K562 (cell line): ENCODE measurements at regions not wholly inside any gene's neighbourhood (a gene's known extent, or its start where the extent isn't known, plus 50 kb on each side); places are given as distances from the start of the nearest gene placed in this dataset.

Source experiments
- ATAC-seq: fragments of 200-7000 bp; cut with Tn5 transposase; 3 replicates; pipeline ENCODE4 v1.9.1; 2020; ENCODE audit warnings: moderate library complexity
- BruUV-seq: library from RNA; stranded (reverse); fragments of 400-500 nt; replicated peaks from 2 replicates; lab custom pipeline; 2021; lab: Mats Ljungman, UMichigan
- CTCF ChIA-PET: fragments of 300-600 bp; formaldehyde crosslinking; extraction: SDS; loops from one replicate; lab custom pipeline; 2021; ENCODE audit warnings: low intra/inter-chr PET ratio; lab: Yijun Ruan, JAX
- POLR2A ChIA-PET: fragments of 300-600, 350-650 bp; sonication (Branson Sonifier 250); formaldehyde crosslinking; extraction: SDS; loops from one replicate; lab custom pipeline; 2021; ENCODE audit warnings: antibody characterized with exemption, inconsistent platforms; lab: Yijun Ruan, JAX
- DNase-seq, 4 experiments: peaks; one replicate each; pipeline versions ENCODE4 v3.0.0 to v3.0.0-alpha.2; 2011 to 2018; ENCODE audit warnings: low spot score in 3 of 4, mixed read lengths in 3 of 4; ENCODE audit errors: extremely low read depth in 1 of 4
- FAIRE-seq: peaks from 2 replicates; lab custom pipeline; 2011; peaks lifted over from hg19 to GRCh38; lab: Jason Lieb, UNC
- H2AFZ ChIP-seq: 2 replicates; pipeline ENCODE4 v1.6.0; 2011; ENCODE audit warnings: low read depth, low read length, control low read depth, inconsistent platforms
- H3K27ac ChIP-seq: fragments of 200-600 bp; 3 replicates; pipeline ENCODE4 v1.8.0; 2011; ENCODE audit warnings: low read depth, mild to moderate bottlenecking, control low read depth, inconsistent platforms, low read length, moderate library complexity, mixed read lengths; ENCODE audit errors: extremely low read depth
- H3K27me3 ChIP-seq, 2 experiments: fragments of 300-600 bp in 1 of 2; 2 replicates in 1 of 2; 3 replicates in 1 of 2; pipeline versions ENCODE4 v1.6.0 to v1.8.0; 2011; ENCODE audit warnings: inconsistent platforms in 2 of 2, low read length in 2 of 2, mild to moderate bottlenecking in 1 of 2, mixed read lengths in 1 of 2, moderate library complexity in 1 of 2; ENCODE audit not compliant: control insufficient read depth in 2 of 2, insufficient read depth in 2 of 2
- H3K36me3 ChIP-seq: fragments of 300-600 bp; 3 replicates; pipeline ENCODE4 v1.8.0; 2011; ENCODE audit warnings: mild to moderate bottlenecking, low read length, inconsistent platforms; ENCODE audit not compliant: control insufficient read depth, insufficient read depth
- H3K4me1 ChIP-seq, 2 experiments: fragments of 200-600 bp in 1 of 2; replicated peaks in 1 of 2; 2 replicates in 1 of 2; 3 replicates in 1 of 2; pipeline versions ENCODE4 v1.5.1 to v1.8.0; 2011; ENCODE audit warnings: inconsistent platforms in 2 of 2, low read length in 2 of 2, mild to moderate bottlenecking in 1 of 2, mixed read lengths in 1 of 2, moderate library complexity in 1 of 2; ENCODE audit not compliant: control insufficient read depth in 2 of 2, insufficient read depth in 2 of 2
- H3K4me2 ChIP-seq: 2 replicates; pipeline ENCODE4 v1.6.1; 2011; ENCODE audit warnings: low read length, control low read depth, inconsistent platforms, mixed read lengths; ENCODE audit not compliant: insufficient read depth
- H3K4me3 ChIP-seq: fragments of 200-600 bp; sonication (generic), shearing (Covaris generic); 2 replicates; pipeline ENCODE4 v1.5.1; 2016; ENCODE audit warnings: control low read depth, inconsistent platforms
- H3K79me2 ChIP-seq: fragments of 200-600 bp; 3 replicates; pipeline ENCODE4 v1.8.0; 2011; ENCODE audit warnings: low read length, inconsistent platforms; ENCODE audit not compliant: control insufficient read depth, insufficient read depth
- H3K9ac ChIP-seq, 2 experiments: 2 replicates each; pipeline versions ENCODE4 v1.6.0 to v1.6.1; 2011; ENCODE audit warnings: low read depth in 2 of 2, low read length in 2 of 2, control low read depth in 1 of 2, inconsistent platforms in 1 of 2, mild to moderate bottlenecking in 1 of 2, mixed read lengths in 1 of 2; ENCODE audit not compliant: insufficient read depth in 1 of 2
- H3K9me1 ChIP-seq: one replicate; pipeline ENCODE4 v1.6.0; 2011; ENCODE audit warnings: inconsistent platforms, mild to moderate bottlenecking, low read length, moderate library complexity; ENCODE audit not compliant: control insufficient read depth, insufficient read depth
- H3K9me3 ChIP-seq: replicated peaks from 2 replicates; pipeline ENCODE4 v1.5.1; 2011; ENCODE audit warnings: low read depth, low read length, inconsistent platforms; ENCODE audit not compliant: control insufficient read depth, insufficient read depth
- H4K20me1 ChIP-seq: replicated peaks from 2 replicates; pipeline ENCODE4 v1.6.1; 2011; ENCODE audit warnings: low read length, inconsistent platforms, mixed read lengths; ENCODE audit not compliant: control insufficient read depth, insufficient read depth
- ASH1L ChIP-seq: fragments of 450-650 bp; IDR thresholded peaks from 2 replicates; pipeline ENCODE4 v1.6.1; 2018; ENCODE audit warnings: borderline replicate concordance, mild to moderate bottlenecking, low read depth; ENCODE audit not compliant: partially characterized antibody
- BRCA1 ChIP-seq, 2 experiments: fragments of 450-650 bp in 1 of 2; sonication (generic) in 1 of 2; formaldehyde crosslinking in 1 of 2; IDR thresholded peaks; 2 replicates each; pipeline versions ENCODE4 v1.5.0 to v1.6.1; 2017 to 2020; ENCODE audit warnings: mild to moderate bottlenecking in 1 of 2, missing genetic modification reagents in 1 of 2
- CBX3 ChIP-seq, 2 experiments: IDR thresholded peaks; 1 replicate in 1 of 2; 2 replicates in 1 of 2; pipeline ENCODE4 v1.6.1; 2012; ENCODE audit warnings: inconsistent platforms in 2 of 2, low read length in 2 of 2, borderline replicate concordance in 1 of 2, control low read depth in 1 of 2
- CREB1 ChIP-seq, 2 experiments: sonication (generic) in 1 of 2; formaldehyde crosslinking in 1 of 2; IDR thresholded peaks; 2 replicates each; pipeline versions ENCODE4 v1.6.1 to v1.8.0; 2012 to 2022; ENCODE audit warnings: inconsistent platforms in 1 of 2, mild to moderate bottlenecking in 1 of 2, missing genetic modification reagents in 1 of 2, moderate library complexity in 1 of 2
- DPF2 ChIP-seq: fragments of 450-650 bp; IDR thresholded peaks from 2 replicates; pipeline ENCODE4 v1.6.1; 2016
- E2F3 ChIP-seq: fragments of 250-450 bp; sonication (Bioruptor Pico); IDR thresholded peaks from 2 replicates; pipeline ENCODE4 v1.4.0; 2020; ENCODE audit warnings: mild to moderate bottlenecking
- FOXJ2 ChIP-seq: fragments of 200-800 bp; sonication (Bioruptor generic); IDR thresholded peaks from 2 replicates; pipeline ENCODE4 v1.6.1; 2016; ENCODE audit warnings: missing genetic modification characterization, missing compliant biosample characterization
- SMARCA4 ChIP-seq: fragments of 450-650 bp; IDR thresholded peaks from 2 replicates; pipeline ENCODE4 v1.6.1; 2016
- THRAP3 ChIP-seq: fragments of 450-650 bp; IDR thresholded peaks from 2 replicates; pipeline ENCODE4 v1.6.1; 2016; ENCODE audit warnings: mild to moderate bottlenecking, inconsistent platforms, borderline replicate concordance
- XRCC5 ChIP-seq: fragments of 200-400 bp; formaldehyde crosslinking; IDR thresholded peaks from 2 replicates; pipeline ENCODE4 v1.6.1; 2017; ENCODE audit warnings: low read depth, mild to moderate bottlenecking, low read length
- ZKSCAN3 ChIP-seq: fragments of 250-450 bp; sonication (Bioruptor Pico); IDR thresholded peaks from 2 replicates; pipeline ENCODE4 v1.4.0; 2020
- ZNF384 ChIP-seq: IDR thresholded peaks from 2 replicates; pipeline ENCODE4 v1.6.1; 2012; ENCODE audit warnings: low read depth, low read length, improper control_type of control experiment
- WGBS: fragments of 100-300 bp; shearing (Covaris generic); methylation state at CpG from one replicate; pipeline ENCODE4 v1.1.6; 2016; ENCODE audit warnings: low coverage, mixed read lengths; ENCODE audit not compliant: insufficient coverage; ENCODE audit errors: missing lambda C conversion rate; 5-methylcytosine and 5-hydroxymethylcytosine counted together
- in situ Hi-C: fragments of 300-500 bp; cut with MboI; formaldehyde crosslinking; loops from 4 replicates; pipeline ENCODE4 v1.15.0; 2018; ENCODE audit warnings: inconsistent platforms, mixed read lengths
- intact Hi-C: fragments of 100-400 bp; cut with micrococcal nuclease; formaldehyde crosslinking; loops from 2 replicates; pipeline ENCODE4 v1.14.2; 2022

DNA sequence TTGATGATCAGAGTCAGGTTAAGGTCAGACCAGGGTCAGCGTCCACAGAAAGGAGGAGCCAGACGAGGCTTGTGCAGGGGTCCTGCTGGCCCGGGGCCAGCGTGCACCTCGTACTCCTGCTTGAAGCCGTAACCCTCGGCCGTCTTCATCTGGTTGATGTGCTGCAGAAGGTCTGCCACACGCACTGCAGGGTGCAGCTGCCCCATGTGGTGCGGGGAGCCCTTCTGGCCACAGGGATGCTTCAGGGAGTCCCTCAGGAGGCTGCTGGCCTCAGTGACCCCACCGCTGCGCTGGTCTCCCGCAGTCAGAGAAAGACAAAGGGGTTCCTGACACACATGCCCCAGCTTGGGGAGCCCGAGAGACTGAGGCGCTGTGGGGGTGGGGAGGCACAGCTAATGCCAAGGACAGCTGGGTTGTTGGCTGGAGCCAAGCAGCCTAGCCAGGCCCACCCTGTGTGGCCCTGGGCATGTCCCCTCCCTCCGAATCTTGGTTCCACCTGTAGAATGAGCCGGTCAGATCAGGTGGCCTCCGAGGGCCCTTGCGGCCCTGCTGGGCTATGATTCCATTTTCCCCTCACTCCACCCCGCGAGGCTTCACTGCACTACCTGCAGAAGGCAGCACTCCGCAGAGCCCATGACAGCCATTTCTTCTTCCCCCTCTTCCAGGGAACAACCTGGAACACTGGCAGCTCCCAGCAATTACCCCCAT, 251.9 kb downstream of the PTPRU start:
- H2AFZ ChIP-seq: no peak overlapping the region
- BruUV-seq: no TSS peak
- in situ Hi-C loops (no loop called here), intact Hi-C loops (no loop called here)
- 1% methylated on average over 22 of the region's 22 CpGs for WGBS
- no peak overlapping the region for H3K9ac ChIP-seq
- FAIRE-seq (no peak), ATAC-seq (no peak), DNase-seq (no peak)
- H3K36me3 ChIP-seq: no peaks in the 10 kb centered on the region
- no peaks in the 10 kb centered on the region for H4K20me1 ChIP-seq
- H3K27ac ChIP-seq: no peak overlapping the region
- H3K79me2 ChIP-seq: no peaks in the 10 kb centered on the region
- no peak overlapping the region for H3K4me3 ChIP-seq
- H3K4me2 ChIP-seq: no peak overlapping the region
- ChIA-PET CTCF (no interaction called here), POLR2A (no interaction called here)
- peaks cover 0 to 28% of the 10 kb centered on the region in 2 experiments; a peak in 4 of 5 replicates for H3K27me3 ChIP-seq
- peaks cover 0 to 3% of the 10 kb centered on the region in 2 experiments; a peak in 1 of 5 replicates for H3K4me1 ChIP-seq
- no peak for TF ChIP-seq E2F3
- TF ChIP-seq BRCA1 (IDR thresholded peaks at IDR 0.05): no peak
- TF ChIP-seq BRCA1 (CRISPR knock-in tag; IDR thresholded peaks at IDR 0.05): no peak
- TF ChIP-seq ZNF384: no peak
- no peak for TF ChIP-seq CBX3 (IDR thresholded peaks at IDR 0.05; ENCODE audit: borderline replicate concordance in 1 of 2, low read length in 2 of 2)
- no peak for TF ChIP-seq THRAP3
- no peak for TF ChIP-seq CREB1 (IDR thresholded peaks at IDR 0.05)
- no peak for TF ChIP-seq CREB1 (CRISPR knock-in tag; IDR thresholded peaks at IDR 0.05)
- no peak for TF ChIP-seq ASH1L
- no peak for TF ChIP-seq FOXJ2 (tag)
- TF ChIP-seq ZKSCAN3 (CRISPR knock-in tag): no peak
- TF ChIP-seq SMARCA4: no peak
- TF ChIP-seq XRCC5: no peak
- TF ChIP-seq DPF2: no peak
- H3K9me3 ChIP-seq: no peaks in the 10 kb centered on the region
- no peaks in the 10 kb centered on the region for H3K9me1 ChIP-seq
